ENCODE measurements at regions not wholly inside any gene's neighbourhood (a gene's known extent, or its start where the extent isn't known, plus 50 kb on each side); places are given as distances from the start of the nearest gene placed in this dataset.

DNA sequence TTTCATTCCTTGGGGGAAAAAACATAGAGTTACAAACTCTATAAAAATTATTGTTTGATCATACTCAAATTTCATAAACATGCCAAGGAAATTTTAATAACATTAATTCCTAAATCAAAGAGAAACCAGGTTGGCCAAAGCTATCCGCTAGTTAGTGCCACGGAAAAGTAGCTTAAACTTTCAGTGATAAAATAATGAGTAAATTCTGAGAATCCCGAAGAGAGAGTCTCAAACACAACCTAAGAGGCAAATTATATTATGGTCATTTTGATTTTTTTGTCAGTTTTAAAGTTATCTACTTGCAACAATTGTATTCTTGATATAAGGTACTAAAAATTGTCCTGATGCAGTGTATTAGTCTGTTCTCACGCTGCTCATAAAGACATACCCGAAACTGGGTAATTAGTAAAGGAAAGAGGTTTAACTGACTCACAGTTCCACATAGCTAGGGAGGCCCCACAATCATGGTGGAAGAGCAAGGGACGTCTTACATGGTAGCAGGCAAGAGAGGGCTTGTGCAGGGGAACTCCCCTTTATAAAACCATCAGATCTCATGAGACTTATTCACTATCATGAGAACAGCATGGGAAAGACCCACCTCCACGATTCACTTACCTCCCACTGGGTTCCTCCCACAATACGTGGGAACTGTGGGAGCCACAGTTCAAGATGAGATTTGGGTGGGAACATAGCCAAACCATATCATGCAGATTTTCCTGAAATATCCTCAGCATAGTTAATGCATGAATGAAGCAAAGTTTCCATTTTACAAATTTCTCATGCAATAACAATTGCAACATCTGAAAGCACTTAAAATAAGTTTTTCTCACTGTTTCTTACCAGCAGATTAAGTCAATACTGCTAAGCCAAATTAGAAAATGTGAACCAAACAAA lies 205.9 kb upstream of the STK17B start:
- DNase-seq (ENCODE audit: extremely low read depth in 1 of 4, low spot score in 3 of 4): no peak

More for the DNA sequence above, 205.9 kb upstream of the STK17B start:
- ATAC-seq (no peak), FAIRE-seq (no peak)
- TF ChIP-seq SIX5 (IDR thresholded peaks at IDR 0.05; ENCODE audit: borderline replicate concordance in 1 of 2, insufficient read depth in 1 of 2, low read depth in 1 of 2, low read length in 2 of 2): no peak
- no peak for TF ChIP-seq POLR2A (conservative IDR thresholded peaks at IDR 0.05)
- TF ChIP-seq SMARCE1 (IDR thresholded peaks at IDR 0.05): no peak
- TF ChIP-seq, protein P1, sequence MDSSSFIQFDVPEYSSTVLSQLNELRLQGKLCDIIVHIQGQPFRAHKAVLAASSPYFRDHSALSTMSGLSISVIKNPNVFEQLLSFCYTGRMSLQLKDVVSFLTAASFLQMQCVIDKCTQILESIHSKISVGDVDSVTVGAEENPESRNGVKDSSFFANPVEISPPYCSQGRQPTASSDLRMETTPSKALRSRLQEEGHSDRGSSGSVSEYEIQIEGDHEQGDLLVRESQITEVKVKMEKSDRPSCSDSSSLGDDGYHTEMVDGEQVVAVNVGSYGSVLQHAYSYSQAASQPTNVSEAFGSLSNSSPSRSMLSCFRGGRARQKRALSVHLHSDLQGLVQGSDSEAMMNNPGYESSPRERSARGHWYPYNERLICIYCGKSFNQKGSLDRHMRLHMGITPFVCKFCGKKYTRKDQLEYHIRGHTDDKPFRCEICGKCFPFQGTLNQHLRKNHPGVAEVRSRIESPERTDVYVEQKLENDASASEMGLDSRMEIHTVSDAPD (CRISPR knock-in tag; IDR thresholded peaks at IDR 0.05): no peak
- no peak for TF ChIP-seq ZNF551 (CRISPR knock-in tag; IDR thresholded peaks at IDR 0.05)
- TF ChIP-seq ZNF695 (CRISPR knock-in tag; IDR thresholded peaks at IDR 0.05): no peak
- TF ChIP-seq, protein P2, sequence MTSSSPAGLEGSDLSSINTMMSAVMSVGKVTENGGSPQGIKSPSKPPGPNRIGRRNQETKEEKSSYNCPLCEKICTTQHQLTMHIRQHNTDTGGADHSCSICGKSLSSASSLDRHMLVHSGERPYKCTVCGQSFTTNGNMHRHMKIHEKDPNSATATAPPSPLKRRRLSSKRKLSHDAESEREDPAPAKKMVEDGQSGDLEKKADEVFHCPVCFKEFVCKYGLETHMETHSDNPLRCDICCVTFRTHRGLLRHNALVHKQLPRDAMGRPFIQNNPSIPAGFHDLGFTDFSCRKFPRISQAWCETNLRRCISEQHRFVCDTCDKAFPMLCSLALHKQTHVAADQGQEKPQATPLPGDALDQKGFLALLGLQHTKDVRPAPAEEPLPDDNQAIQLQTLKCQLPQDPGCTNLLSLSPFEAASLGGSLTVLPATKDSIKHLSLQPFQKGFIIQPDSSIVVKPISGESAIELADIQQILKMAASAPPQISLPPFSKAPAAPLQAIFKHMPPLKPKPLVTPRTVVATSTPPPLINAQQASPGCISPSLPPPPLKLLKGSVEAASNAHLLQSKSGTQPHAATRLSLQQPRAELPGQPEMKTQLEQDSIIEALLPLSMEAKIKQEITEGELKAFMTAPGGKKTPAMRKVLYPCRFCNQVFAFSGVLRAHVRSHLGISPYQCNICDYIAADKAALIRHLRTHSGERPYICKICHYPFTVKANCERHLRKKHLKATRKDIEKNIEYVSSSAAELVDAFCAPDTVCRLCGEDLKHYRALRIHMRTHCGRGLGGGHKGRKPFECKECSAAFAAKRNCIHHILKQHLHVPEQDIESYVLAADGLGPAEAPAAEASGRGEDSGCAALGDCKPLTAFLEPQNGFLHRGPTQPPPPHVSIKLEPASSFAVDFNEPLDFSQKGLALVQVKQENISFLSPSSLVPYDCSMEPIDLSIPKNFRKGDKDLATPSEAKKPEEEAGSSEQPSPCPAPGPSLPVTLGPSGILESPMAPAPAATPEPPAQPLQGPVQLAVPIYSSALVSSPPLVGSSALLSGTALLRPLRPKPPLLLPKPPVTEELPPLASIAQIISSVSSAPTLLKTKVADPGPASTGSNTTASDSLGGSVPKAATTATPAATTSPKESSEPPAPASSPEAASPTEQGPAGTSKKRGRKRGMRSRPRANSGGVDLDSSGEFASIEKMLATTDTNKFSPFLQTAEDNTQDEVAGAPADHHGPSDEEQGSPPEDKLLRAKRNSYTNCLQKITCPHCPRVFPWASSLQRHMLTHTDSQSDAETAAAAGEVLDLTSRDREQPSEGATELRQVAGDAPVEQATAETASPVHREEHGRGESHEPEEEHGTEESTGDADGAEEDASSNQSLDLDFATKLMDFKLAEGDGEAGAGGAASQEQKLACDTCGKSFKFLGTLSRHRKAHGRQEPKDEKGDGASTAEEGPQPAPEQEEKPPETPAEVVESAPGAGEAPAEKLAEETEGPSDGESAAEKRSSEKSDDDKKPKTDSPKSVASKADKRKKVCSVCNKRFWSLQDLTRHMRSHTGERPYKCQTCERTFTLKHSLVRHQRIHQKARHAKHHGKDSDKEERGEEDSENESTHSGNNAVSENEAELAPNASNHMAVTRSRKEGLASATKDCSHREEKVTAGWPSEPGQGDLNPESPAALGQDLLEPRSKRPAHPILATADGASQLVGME (CRISPR knock-in tag; IDR thresholded peaks at IDR 0.05): no peak
- Histone ChIP-seq H3K9me3 (replicated peaks; ENCODE audit: control insufficient read depth, insufficient read depth, low read depth, low read length) (no peaks in the 10 kb centered on the region), H3K9ac (ENCODE audit: insufficient read depth in 1 of 2, low read depth in 2 of 2, low read length in 2 of 2) (no peak overlapping the region), H3K36me3 (ENCODE audit: control insufficient read depth, insufficient read depth, low read length) (no peaks in the 10 kb centered on the region), H3K4me3 (no peak overlapping the region), H3K4me2 (ENCODE audit: insufficient read depth, low read length) (no peak overlapping the region), H2AFZ (ENCODE audit: low read depth, low read length) (0 out of 2 replicates have a peak overlapping the region, but pooled peaks have one; percentile 27), H4K20me1 (replicated peaks; ENCODE audit: control insufficient read depth, insufficient read depth, low read length) (no peaks in the 10 kb centered on the region), H3K79me2 (ENCODE audit: control insufficient read depth, insufficient read depth, low read length) (no peaks in the 10 kb centered on the region), H3K9me1 (ENCODE audit: control insufficient read depth, insufficient read depth, low read length) (no peaks in the 10 kb centered on the region), H3K4me1 (replicated peaks in 1 of 2; ENCODE audit: control insufficient read depth in 2 of 2, insufficient read depth in 2 of 2, low read length in 2 of 2) (peaks cover 3 to 17% of the 10 kb centered on the region in 2 experiments; a peak in 3 of 5 replicates), H3K27ac (ENCODE audit: extremely low read depth, low read depth, low read length) (no peak overlapping the region), H3K27me3 (ENCODE audit: control insufficient read depth in 2 of 2, insufficient read depth in 2 of 2, low read length in 2 of 2) (no peaks in the 10 kb centered on the region)
- in situ Hi-C loops (cut with MboI) (no loop called here), intact Hi-C loops (cut with micrococcal nuclease) (no loop called here)
- no TSS peak for BruUV-seq (replicated peaks)
- 55% methylated on average over 8 of the region's 8 CpGs for WGBS (ENCODE audit: insufficient coverage, low coverage, missing lambda C conversion rate)
- CTCF ChIA-PET (ENCODE audit: low intra/inter-chr PET ratio): no interaction called here
- POLR2A ChIA-PET: interaction anchor here (0.8 kb wide), 1 partner anchor 11 kb away, joined by 3 read pairs; no protein-coding TSS in a partner anchor
